BE2C (cell line): ENCODE measurements at regions not wholly inside any gene's neighbourhood (a gene's known extent, or its start where the extent isn't known, plus 50 kb on each side); places are given as distances from the start of the nearest gene placed in this dataset.

Experiments used
- DNase-seq: peaks from one replicate; pipeline ENCODE4 v3.0.0-alpha.2; 2020
- H3K27me3 ChIP-seq: fragments of 250-450 bp; sonication (Bioruptor Pico); 2 replicates; pipeline ENCODE4 v1.5.1; 2020; ENCODE audit warnings: mild to moderate bottlenecking
- H3K36me3 ChIP-seq: fragments of 250-450 bp; sonication (Bioruptor Pico); 2 replicates; pipeline ENCODE4 v1.5.1; 2020; ENCODE audit warnings: mild to moderate bottlenecking
- H3K4me1 ChIP-seq: fragments of 250-450 bp; sonication (Bioruptor Pico); 2 replicates; pipeline ENCODE4 v1.5.1; 2020
- H3K4me3 ChIP-seq: 2 replicates; pipeline ENCODE4 v1.5.1; 2011; ENCODE audit warnings: low read depth, low read length
- H3K9me3 ChIP-seq: fragments of 250-450 bp; sonication (Bioruptor Pico); 2 replicates; pipeline ENCODE4 v1.5.1; 2020
- TF ChIP-seq, protein P1 (sequence below): IDR thresholded peaks from 2 replicates; pipeline ENCODE4 v1.5.1; 2012; ENCODE audit warnings: mild to moderate bottlenecking, low read depth, low read length

DNA sequence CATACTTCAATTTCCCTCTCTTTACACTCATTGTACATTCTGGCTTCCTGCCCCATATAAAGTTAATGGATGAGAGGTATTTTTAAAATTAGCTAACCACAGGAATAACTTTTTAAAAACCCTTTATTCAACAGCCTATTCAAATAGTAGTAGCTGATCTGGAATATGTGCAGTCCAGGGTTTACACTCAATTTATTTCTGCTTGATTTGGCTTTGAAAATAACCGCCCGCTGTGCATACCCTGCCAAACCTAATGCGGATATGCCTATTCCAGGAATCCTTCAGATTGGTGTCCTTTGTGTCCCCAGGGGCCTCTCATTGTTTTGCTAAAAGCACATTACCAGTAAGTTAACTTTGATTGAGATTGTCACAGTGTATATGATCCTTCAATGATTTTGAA, 1686.2 kb downstream of the PLA2G4A start:
- Histone ChIP-seq H3K36me3 (no peaks in the 10 kb centered on the region), H3K9me3 (no peaks in the 10 kb centered on the region), H3K27me3 (no peaks in the 10 kb centered on the region), H3K4me3 (no peak overlapping the region), H3K4me1 (peaks cover 8% of the 10 kb centered on the region)
- DNase-seq = no peak
- TF ChIP-seq, protein P1, sequence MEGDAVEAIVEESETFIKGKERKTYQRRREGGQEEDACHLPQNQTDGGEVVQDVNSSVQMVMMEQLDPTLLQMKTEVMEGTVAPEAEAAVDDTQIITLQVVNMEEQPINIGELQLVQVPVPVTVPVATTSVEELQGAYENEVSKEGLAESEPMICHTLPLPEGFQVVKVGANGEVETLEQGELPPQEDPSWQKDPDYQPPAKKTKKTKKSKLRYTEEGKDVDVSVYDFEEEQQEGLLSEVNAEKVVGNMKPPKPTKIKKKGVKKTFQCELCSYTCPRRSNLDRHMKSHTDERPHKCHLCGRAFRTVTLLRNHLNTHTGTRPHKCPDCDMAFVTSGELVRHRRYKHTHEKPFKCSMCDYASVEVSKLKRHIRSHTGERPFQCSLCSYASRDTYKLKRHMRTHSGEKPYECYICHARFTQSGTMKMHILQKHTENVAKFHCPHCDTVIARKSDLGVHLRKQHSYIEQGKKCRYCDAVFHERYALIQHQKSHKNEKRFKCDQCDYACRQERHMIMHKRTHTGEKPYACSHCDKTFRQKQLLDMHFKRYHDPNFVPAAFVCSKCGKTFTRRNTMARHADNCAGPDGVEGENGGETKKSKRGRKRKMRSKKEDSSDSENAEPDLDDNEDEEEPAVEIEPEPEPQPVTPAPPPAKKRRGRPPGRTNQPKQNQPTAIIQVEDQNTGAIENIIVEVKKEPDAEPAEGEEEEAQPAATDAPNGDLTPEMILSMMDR = no peak

DNA sequence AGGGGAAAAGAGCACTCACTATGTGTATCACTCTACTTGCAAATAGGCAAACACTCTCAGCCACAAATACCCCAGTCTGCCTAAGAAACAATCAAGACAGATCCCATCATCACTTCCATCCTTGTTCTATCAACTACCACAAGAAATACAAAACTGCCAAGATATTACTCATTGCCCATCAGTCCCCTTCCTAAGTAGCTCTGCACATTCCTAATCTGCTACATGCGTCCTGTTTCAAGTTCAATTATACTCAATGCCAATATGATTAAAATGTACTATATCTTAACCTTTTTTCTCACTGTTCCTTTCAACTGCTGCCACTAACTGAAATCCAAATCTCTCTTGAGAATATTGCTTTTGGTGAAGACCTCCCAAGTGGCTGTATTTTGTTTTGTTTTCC, 1688.4 kb downstream of the PLA2G4A start:
- H3K36me3 ChIP-seq = no peaks in the 10 kb centered on the region
- H3K4me1 ChIP-seq = peaks cover 5% of the 10 kb centered on the region
- no peaks in the 10 kb centered on the region for H3K27me3 ChIP-seq
- H3K4me3 ChIP-seq = no peak overlapping the region
- DNase-seq = no peak
- H3K9me3 ChIP-seq = no peaks in the 10 kb centered on the region
- TF ChIP-seq, protein P1 = no peak

DNA sequence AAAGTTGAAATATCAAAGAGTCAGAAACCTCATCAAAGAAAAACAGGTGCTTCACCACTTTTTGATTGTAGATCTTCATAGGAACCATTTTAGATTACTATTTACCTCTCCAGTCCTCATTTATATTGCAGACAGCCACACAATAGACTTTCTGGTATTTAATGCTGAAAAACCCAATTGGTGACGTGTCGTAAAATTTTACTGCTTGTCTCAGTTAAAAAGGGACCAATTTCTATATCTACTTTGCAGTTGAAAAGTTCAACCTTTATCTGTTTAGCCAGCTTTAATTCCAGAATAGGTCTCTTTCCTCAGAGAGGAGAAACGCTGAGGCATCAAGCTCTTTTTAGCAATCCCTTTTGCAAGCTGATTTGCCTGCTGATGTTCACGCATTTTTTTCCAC, 1722.4 kb downstream of the PLA2G4A start:
- DNase-seq = no peak
- TF ChIP-seq, protein P1 = no peak
- H3K27me3 ChIP-seq = no peaks in the 10 kb centered on the region
- H3K9me3 ChIP-seq = no peaks in the 10 kb centered on the region
- no peak overlapping the region for H3K4me3 ChIP-seq
- H3K4me1 ChIP-seq = no peaks in the 10 kb centered on the region
- H3K36me3 ChIP-seq = no peaks in the 10 kb centered on the region

DNA sequence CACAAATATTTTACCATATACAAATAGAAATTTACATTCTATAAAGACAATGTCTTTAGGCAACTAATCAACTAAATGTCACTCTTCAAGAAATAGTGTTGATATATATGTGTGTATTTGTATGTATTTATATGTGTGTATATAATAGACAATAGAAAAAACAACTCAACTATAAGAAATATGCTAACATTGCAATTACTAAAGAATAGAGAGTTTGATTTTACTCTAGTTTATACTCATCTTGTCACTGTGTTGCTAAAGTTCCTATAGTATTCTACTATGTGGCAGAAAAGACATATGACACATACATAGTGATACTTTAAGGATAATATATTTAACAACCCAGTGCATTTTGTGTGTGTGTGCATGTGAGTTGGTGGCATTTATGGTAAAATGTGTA, 1728.3 kb downstream of the PLA2G4A start:
- H3K4me3 ChIP-seq = no peak overlapping the region
- H3K36me3 ChIP-seq = no peaks in the 10 kb centered on the region
- TF ChIP-seq, protein P1 = no peak
- H3K4me1 ChIP-seq = no peaks in the 10 kb centered on the region
- H3K27me3 ChIP-seq = no peaks in the 10 kb centered on the region
- H3K9me3 ChIP-seq = no peaks in the 10 kb centered on the region
- no peak for DNase-seq

DNA sequence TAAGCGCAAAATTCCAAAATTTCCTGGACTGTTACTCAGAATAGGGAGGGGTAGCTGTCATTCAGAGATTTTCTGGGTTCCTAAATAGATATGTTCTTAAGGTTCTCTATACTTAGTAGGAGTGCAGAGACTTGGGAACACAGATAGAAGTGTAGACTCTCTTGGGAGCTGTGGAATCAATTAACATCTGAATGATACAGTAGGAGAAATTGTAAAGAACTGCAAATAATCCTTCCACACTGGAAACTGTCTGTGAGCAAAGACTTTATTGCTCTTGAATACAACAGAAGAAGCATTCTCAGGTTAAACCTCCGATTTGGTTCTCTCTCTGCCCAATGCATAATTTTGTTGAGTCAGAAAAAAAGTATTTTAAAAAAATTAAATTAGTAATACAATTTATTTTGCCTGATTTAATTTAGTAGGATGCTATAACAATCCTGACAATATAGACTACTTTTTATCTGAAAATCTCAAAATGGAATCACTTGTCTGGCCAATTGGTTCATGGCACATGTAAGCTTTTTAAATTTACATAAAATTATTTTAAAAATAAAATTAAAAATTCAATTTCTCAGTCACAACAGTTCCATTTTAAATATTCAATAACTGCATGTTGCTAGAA, 1754.3 kb downstream of the PLA2G4A start:
- Histone ChIP-seq H3K9me3 (no peaks in the 10 kb centered on the region), H3K4me3 (no peak overlapping the region), H3K36me3 (no peaks in the 10 kb centered on the region), H3K27me3 (no peaks in the 10 kb centered on the region), H3K4me1 (peaks cover 7% of the 10 kb centered on the region)
- DNase-seq = no peak
- TF ChIP-seq, protein P1 = no peak

DNA sequence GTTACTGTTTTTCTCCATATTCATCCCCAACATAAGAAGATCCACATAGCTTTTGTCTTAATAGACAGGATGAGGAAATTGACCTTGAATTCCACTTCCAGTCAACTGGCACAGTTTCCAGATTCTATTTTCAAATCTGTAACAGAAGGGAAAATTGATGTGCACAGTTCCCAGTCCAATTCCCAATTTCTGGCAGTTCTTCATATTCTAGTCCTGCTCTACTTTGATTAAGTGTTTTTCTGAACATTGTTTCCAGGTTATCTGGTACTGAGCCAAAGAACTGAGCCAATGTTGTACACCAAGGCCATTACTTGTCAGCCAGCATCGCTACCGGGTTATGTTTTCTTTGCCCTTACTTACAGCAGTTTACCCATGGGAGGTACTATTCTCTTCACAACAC, 1755.4 kb downstream of the PLA2G4A start:
- Histone ChIP-seq H3K4me1 (peaks cover 7% of the 10 kb centered on the region), H3K4me3 (no peak overlapping the region), H3K36me3 (no peaks in the 10 kb centered on the region), H3K27me3 (no peaks in the 10 kb centered on the region), H3K9me3 (no peaks in the 10 kb centered on the region)
- TF ChIP-seq, protein P1 = no peak
- DNase-seq = no peak
